Common myeloid progenitor, CD34-positive (primary cell): ENCODE measurements at regions not wholly inside any gene's neighbourhood (a gene's known extent, or its start where the extent isn't known, plus 50 kb on each side); places are given as distances from the start of the nearest gene placed in this dataset.

Experiments used
- CTCF ChIA-PET: fragments of 350-600 bp; sonication (Branson Sonifier 250); formaldehyde crosslinking; loops from one replicate; lab custom pipeline; 2021; ENCODE audit warnings: antibody characterized with exemption; lab: Charles Lee
- POLR2A ChIA-PET: fragments of 350-600 bp; sonication (Branson Sonifier 250); formaldehyde crosslinking; loops from one replicate; lab custom pipeline; 2021; ENCODE audit warnings: antibody characterized with exemption; lab: Charles Lee
- DNase-seq, 3 donors: peaks; one replicate each; pipeline versions ENCODE4 v3.0.0 to v3.0.0-alpha.2; 2013
- H3K27ac ChIP-seq, 2 experiments: 1 replicate in 1 of 2; 2 replicates in 1 of 2; pipeline ENCODE4 v1.7.0; 2013; ENCODE audit warnings: inconsistent platforms in 2 of 2, low read length in 2 of 2, mild to moderate bottlenecking in 2 of 2, low read depth in 1 of 2, moderate library complexity in 1 of 2; ENCODE audit not compliant: severe bottlenecking in 2 of 2, insufficient read depth in 1 of 2, poor library complexity in 1 of 2
- H3K27me3 ChIP-seq, 5 experiments: replicated peaks in 2 of 5; 1 replicate in 3 of 5; 2 replicates in 2 of 5; pipeline versions ENCODE4 v1.6.1 to v1.7.0; 2013; ENCODE audit warnings: low read length in 4 of 5, mild to moderate bottlenecking in 2 of 5, moderate library complexity in 2 of 5, inconsistent platforms in 1 of 5; ENCODE audit not compliant: insufficient read depth in 5 of 5, control insufficient read depth in 4 of 5
- H3K36me3 ChIP-seq, 4 experiments: 1 replicate in 2 of 4; 2 replicates in 2 of 4; pipeline versions ENCODE4 v1.6.1 to v1.7.0; 2013; ENCODE audit warnings: low read length in 3 of 4, control low read depth in 1 of 4, mild to moderate bottlenecking in 1 of 4; ENCODE audit not compliant: control insufficient read depth in 4 of 4, insufficient read depth in 4 of 4
- H3K4me1 ChIP-seq, 4 experiments: 1 replicate in 3 of 4; 2 replicates in 1 of 4; pipeline versions ENCODE4 v1.6.1 to v1.7.1; 2013; ENCODE audit warnings: low read length in 3 of 4, mild to moderate bottlenecking in 3 of 4, control low read depth in 1 of 4, inconsistent platforms in 1 of 4, moderate library complexity in 1 of 4; ENCODE audit not compliant: control insufficient read depth in 4 of 4, insufficient read depth in 4 of 4; ENCODE audit errors: control extremely low read depth in 1 of 4
- H3K4me3 ChIP-seq, 7 experiments: 1 replicate in 4 of 7; 2 replicates in 3 of 7; pipeline versions ENCODE4 v1.5.1 to v1.7.0; 2013; ENCODE audit warnings: mild to moderate bottlenecking in 7 of 7, low read length in 6 of 7, moderate library complexity in 6 of 7, inconsistent platforms in 2 of 7, low read depth in 2 of 7, control low read depth in 1 of 7; ENCODE audit not compliant: insufficient read depth in 4 of 7, control insufficient read depth in 1 of 7; ENCODE audit errors: extremely low read depth in 1 of 7
- H3K9me3 ChIP-seq, 5 experiments: 1 replicate in 4 of 5; 2 replicates in 1 of 5; pipeline versions ENCODE4 v1.6.1 to v1.7.1; 2013; ENCODE audit warnings: low read length in 4 of 5, mild to moderate bottlenecking in 2 of 5, inconsistent platforms in 1 of 5, low read depth in 1 of 5, moderate library complexity in 1 of 5; ENCODE audit not compliant: control insufficient read depth in 4 of 5, insufficient read depth in 2 of 5; ENCODE audit errors: control extremely low read depth in 1 of 5
- WGBS: methylation state at CpG from one replicate; pipeline ENCODE4 v1.1.5; 2013; ENCODE audit not compliant: insufficient coverage; 5-methylcytosine and 5-hydroxymethylcytosine counted together

GRCh38 chr10:26355241-26355640 is 82.9 kb upstream of the APBB1IP start:
- POLR2A ChIA-PET: no interaction called here
- H3K36me3 ChIP-seq: no peaks in the 10 kb centered on the region
- CTCF ChIA-PET: interaction anchor here (1.2 kb wide), 1 partner anchor 20 kb away, joined by 3 read pairs; no protein-coding TSS in a partner anchor
- H3K27ac ChIP-seq: no peak overlapping the region
- no peak for DNase-seq
- no peaks in the 10 kb centered on the region for H3K4me1 ChIP-seq
- H3K4me3 ChIP-seq: no peak overlapping the region
- peaks cover 0 to 3% (median 0%) of the 10 kb centered on the region in 5 experiments for H3K9me3 ChIP-seq
- WGBS: 96% methylated on average over 6 of the region's 6 CpGs
- peaks cover 0 to 3% (median 0%) of the 10 kb centered on the region in 5 experiments for H3K27me3 ChIP-seq

DNA sequence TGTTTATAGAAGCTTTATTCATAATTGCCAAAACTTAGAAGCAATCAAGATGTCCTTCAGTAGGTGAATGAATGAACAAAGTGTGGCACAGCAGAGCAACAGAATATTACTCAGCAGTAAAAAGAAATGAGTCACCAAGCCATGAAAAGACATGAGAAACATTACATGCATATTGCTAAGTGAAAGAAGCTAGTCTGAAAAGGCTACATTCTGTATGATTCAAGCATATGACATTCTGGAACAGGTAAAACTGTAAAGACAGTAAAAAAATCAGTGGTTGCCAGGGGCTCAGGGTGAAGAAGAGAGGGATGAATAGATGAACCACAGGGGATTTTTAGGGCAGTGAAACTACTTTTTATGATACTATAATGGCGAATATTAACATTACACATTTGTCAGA is 80.9 kb upstream of the APBB1IP start:
- POLR2A ChIA-PET: no interaction called here

GRCh38 chr10:26358071-26358470 is 80.1 kb upstream of the APBB1IP start:
- H3K27ac ChIP-seq: no peak overlapping the region
- no peak for DNase-seq
- no peak overlapping the region for H3K4me3 ChIP-seq
- H3K4me1 ChIP-seq: no peaks in the 10 kb centered on the region
- ChIA-PET CTCF (no interaction called here), POLR2A (no interaction called here)
- peaks cover 0 to 3% (median 0%) of the 10 kb centered on the region in 5 experiments for H3K27me3 ChIP-seq
- no peaks in the 10 kb centered on the region for H3K36me3 ChIP-seq
- no CpG with 5 or more reads among the region's 2 CpGs for WGBS
- peaks cover 0 to 3% (median 0%) of the 10 kb centered on the region in 5 experiments for H3K9me3 ChIP-seq

More for the DNA sequence above, 80.9 kb upstream of the APBB1IP start:
- whole genome bisulfite sequencing: no CpG with 5 or more reads among the region's 1 CpG
- H3K4me1 ChIP-seq: no peaks in the 10 kb centered on the region
- CTCF ChIA-PET: no interaction called here
- H3K27ac ChIP-seq: no peak overlapping the region
- no peaks in the 10 kb centered on the region for H3K36me3 ChIP-seq
- peaks cover 0 to 3% (median 0%) of the 10 kb centered on the region in 5 experiments for H3K27me3 ChIP-seq
- DNase-seq: no peak
- H3K9me3 ChIP-seq: peaks cover 0 to 3% (median 0%) of the 10 kb centered on the region in 5 experiments
- H3K4me3 ChIP-seq: no peak overlapping the region

DNA sequence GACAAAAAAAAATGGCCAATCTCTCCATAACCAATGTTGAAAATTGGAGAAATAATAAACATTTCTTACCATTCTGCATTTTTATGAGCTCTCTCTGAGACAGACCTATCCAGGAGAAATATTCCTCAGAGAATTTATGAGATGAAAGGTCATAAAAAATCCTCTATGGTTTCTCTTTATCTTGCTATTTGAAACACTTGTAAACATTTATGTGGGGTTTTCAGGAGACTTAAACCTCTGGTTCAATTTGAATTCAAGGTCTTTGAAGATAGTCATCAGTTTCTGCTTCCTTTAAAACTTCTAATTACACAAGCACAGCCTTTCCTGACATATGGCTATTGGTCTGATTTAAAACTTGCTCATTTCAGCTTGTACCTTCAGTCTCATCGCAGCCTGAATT is 78.5 kb upstream of the APBB1IP start:
- DNase-seq: no peak
- peaks cover 0 to 3% (median 0%) of the 10 kb centered on the region in 5 experiments for H3K27me3 ChIP-seq
- WGBS: no CpG with 5 or more reads among the region's 1 CpG
- POLR2A ChIA-PET: no interaction called here
- peaks cover 0 to 3% (median 0%) of the 10 kb centered on the region in 5 experiments for H3K9me3 ChIP-seq
- no peaks in the 10 kb centered on the region for H3K36me3 ChIP-seq
- CTCF ChIA-PET: interaction anchor here (0.8 kb wide), 1 partner anchor 12 kb away, joined by 3 read pairs; no protein-coding TSS in a partner anchor
- no peaks in the 10 kb centered on the region for H3K4me1 ChIP-seq
- H3K4me3 ChIP-seq: no peak overlapping the region
- no peak overlapping the region for H3K27ac ChIP-seq

GRCh38 chr10:26361351-26361750 is 76.8 kb upstream of the APBB1IP start:
- Histone ChIP-seq H3K4me3 (no peak overlapping the region), H3K4me1 (no peaks in the 10 kb centered on the region), H3K9me3 (peaks cover 0 to 3% (median 0%) of the 10 kb centered on the region in 5 experiments), H3K27me3 (no peaks in the 10 kb centered on the region), H3K27ac (no peak overlapping the region), H3K36me3 (no peaks in the 10 kb centered on the region)
- WGBS: 63% methylated on average over 1 of the region's 3 CpGs
- ChIA-PET POLR2A (no interaction called here), CTCF (no interaction called here)
- DNase-seq: no peak

DNA sequence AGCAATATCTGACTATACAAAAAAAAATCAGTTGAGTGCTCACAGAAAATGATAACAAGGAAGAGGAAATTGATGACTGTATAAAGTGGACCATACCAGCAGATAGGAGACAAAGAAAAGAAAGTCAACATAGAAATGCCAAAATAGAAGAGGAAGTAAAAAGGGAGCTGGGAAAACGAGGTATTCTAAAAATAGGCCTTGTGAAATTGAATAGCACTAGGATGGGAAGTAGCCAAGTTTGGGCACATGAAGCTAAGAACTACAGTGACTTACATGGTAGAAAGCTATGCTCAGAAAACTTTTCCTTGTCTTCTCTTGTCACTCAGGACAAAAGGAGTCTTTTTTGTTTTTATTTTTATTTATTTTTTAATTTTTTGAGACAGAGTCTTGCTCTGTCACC is 76.2 kb upstream of the APBB1IP start:
- no peaks in the 10 kb centered on the region for H3K36me3 ChIP-seq
- ChIA-PET POLR2A (no interaction called here), CTCF (no interaction called here)
- H3K4me3 ChIP-seq: no peak overlapping the region
- 0% methylated on average over 1 of the region's 1 CpG for WGBS
- H3K27me3 ChIP-seq: no peaks in the 10 kb centered on the region
- H3K9me3 ChIP-seq: peaks cover 0 to 3% (median 0%) of the 10 kb centered on the region in 5 experiments
- H3K4me1 ChIP-seq: no peaks in the 10 kb centered on the region
- H3K27ac ChIP-seq: no peak overlapping the region
- no peak for DNase-seq

- CTCF ChIA-PET: interaction anchor here (0.8 to 1.2 kb wide), 2 partner anchors 31 to 190 kb away, joined by 3 to 5 read pairs; no protein-coding TSS in a partner anchor
- no peaks in the 10 kb centered on the region for H3K27me3 ChIP-seq
- no peak for DNase-seq
- H3K9me3 ChIP-seq: peaks cover 0 to 3% (median 0%) of the 10 kb centered on the region in 5 experiments
- H3K27ac ChIP-seq: no peak overlapping the region
- no peaks in the 10 kb centered on the region for H3K4me1 ChIP-seq
- H3K4me3 ChIP-seq: no peak overlapping the region
- POLR2A ChIA-PET: no interaction called here
- no peaks in the 10 kb centered on the region for H3K36me3 ChIP-seq
- WGBS: no CpG with 5 or more reads among the region's 2 CpGs
Observed at GRCh38 chr10:26365681-26366358, 72.3 kb upstream of the APBB1IP start.
